BJ (cell line): ENCODE measurements at regions not wholly inside any gene's neighbourhood (a gene's known extent, or its start where the extent isn't known, plus 50 kb on each side); places are given as distances from the start of the nearest gene placed in this dataset.
"Not testable (repeated sequence)": the region's sequence is repeated elsewhere in the genome, so short reads cannot be mapped to it uniquely, and the experiment has no call there.

ENCODE experiments used
- CTCF ChIA-PET: fragments of 350-600 bp; formaldehyde crosslinking; extraction: SDS; loops from one replicate; lab custom pipeline; 2021; ENCODE audit warnings: antibody characterized with exemption, inconsistent platforms; lab: Yijun Ruan, JAX
- POLR2A ChIA-PET: fragments of 300-600 bp; sonication (Branson Sonifier 250); formaldehyde crosslinking; extraction: SDS; loops from one replicate; lab custom pipeline; 2021; ENCODE audit warnings: antibody characterized with exemption; lab: Charles Lee
- DNase-seq: peaks from one replicate; pipeline ENCODE4 v3.0.0-alpha.2; 2011; ENCODE audit warnings: low read depth
- H3K27me3 ChIP-seq: 2 replicates; pipeline ENCODE4 v1.6.0; 2011; ENCODE audit warnings: low read length; ENCODE audit not compliant: control insufficient read depth, insufficient read depth
- H3K36me3 ChIP-seq: 2 replicates; pipeline ENCODE4 v1.5.1; 2011; ENCODE audit warnings: low read length; ENCODE audit not compliant: control insufficient read depth, insufficient read depth
- H3K4me3 ChIP-seq: 2 replicates; pipeline ENCODE4 v1.5.1; 2011; ENCODE audit warnings: low read depth, mild to moderate bottlenecking, control low read depth, low read length
- CTCF ChIP-seq: IDR thresholded peaks from 2 replicates; pipeline ENCODE4 v1.5.1; 2011; ENCODE audit warnings: low read depth, mild to moderate bottlenecking, control low read depth, inconsistent platforms, low read length, moderate library complexity; ENCODE audit not compliant: insufficient read depth

- CTCF ChIA-PET: interaction anchor here (0.7 kb wide), 1 partner anchor 10 kb away, joined by 3 read pairs; no protein-coding TSS in a partner anchor
- POLR2A ChIA-PET: no interaction called here
- Histone ChIP-seq H3K27me3 (no peaks in the 10 kb centered on the region), H3K36me3 (no peaks in the 10 kb centered on the region), H3K4me3 (no peak overlapping the region)
- TF ChIP-seq CTCF: no peak
- no peak for DNase-seq
Observed at GRCh38 chr2:195108182-195108581, 548.8 kb upstream of the SLC39A10 start.

DNA sequence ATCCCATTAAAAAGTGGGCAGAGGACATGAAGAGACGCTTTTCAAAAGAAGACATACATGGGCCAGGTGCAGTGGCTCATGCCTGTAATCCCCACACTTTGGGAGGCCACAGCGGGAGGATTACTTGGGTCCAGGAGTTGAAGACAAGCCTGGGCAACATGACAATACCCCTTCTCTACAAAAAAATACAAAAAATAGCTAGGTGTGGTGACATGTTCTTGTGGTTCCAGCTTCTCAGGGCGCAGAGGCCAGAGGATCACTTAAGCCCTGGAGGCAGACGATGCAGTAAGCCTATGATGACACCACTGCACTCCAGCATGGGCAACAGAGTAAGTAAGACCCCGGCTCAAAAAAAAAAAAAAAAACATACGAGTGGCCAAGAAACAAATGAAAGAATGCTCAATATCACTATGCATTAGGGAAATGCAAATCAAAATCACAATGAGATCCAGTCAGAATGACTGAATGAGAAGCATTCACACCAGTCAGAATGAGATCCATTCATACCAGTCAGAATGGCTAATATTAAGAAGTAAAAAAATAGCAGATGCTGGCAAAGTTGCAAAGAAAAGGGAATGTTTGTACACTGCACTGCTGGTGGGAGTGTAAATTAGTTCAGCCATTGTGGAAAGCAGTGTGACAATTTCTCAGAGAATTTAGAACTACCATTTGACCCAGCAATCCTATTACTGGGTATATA is 550.2 kb upstream of the SLC39A10 start:
- POLR2A ChIA-PET: no interaction called here
- no peak for TF ChIP-seq CTCF
- H3K4me3 ChIP-seq: no peak overlapping the region
- no peaks in the 10 kb centered on the region for H3K36me3 ChIP-seq
- CTCF ChIA-PET: no interaction called here
- H3K27me3 ChIP-seq: no peaks in the 10 kb centered on the region
- no peak for DNase-seq

DNA sequence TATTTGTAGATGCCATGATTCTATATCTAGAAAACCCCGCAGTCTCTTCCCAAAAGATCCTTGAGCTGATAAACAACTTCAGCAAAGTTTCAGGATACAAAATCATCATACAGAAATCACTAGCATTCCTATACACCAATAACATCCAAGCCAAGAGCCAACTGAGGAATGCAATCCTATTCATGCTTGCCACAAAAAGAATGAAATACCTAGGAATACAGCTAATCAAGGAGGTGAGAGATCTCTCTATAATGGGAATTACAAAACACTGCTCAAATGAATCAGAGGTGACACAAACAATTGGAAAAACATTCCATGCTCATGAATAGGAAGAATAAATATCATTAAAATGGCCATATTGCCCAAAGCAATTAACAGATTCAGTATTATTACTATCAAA is 551.4 kb upstream of the SLC39A10 start:
- CTCF ChIA-PET: no interaction called here
- no peak for TF ChIP-seq CTCF
- Histone ChIP-seq H3K36me3 (no peaks in the 10 kb centered on the region), H3K27me3 (no peaks in the 10 kb centered on the region), H3K4me3 (no peak overlapping the region)
- DNase-seq: no peak
- POLR2A ChIA-PET: no interaction called here

- ChIA-PET CTCF (no interaction called here), POLR2A (no interaction called here)
- no peaks in the 10 kb centered on the region for H3K27me3 ChIP-seq
- no peaks in the 10 kb centered on the region for H3K36me3 ChIP-seq
- no peak overlapping the region for H3K4me3 ChIP-seq
- no peak for DNase-seq
- no peak for TF ChIP-seq CTCF
Observed at GRCh38 chr2:195094330-195094729, 562.7 kb upstream of the SLC39A10 start.

- Histone ChIP-seq H3K36me3 (no peaks in the 10 kb centered on the region), H3K4me3 (no peak overlapping the region), H3K27me3 (no peaks in the 10 kb centered on the region)
- DNase-seq: no peak
- POLR2A ChIA-PET: no interaction called here
- no peak for TF ChIP-seq CTCF
- CTCF ChIA-PET: no interaction called here
Observed at GRCh38 chr2:195092341-195092740, 564.7 kb upstream of the SLC39A10 start.

GRCh38 chr2:195072806-195073205 is 584.2 kb upstream of the SLC39A10 start:
- DNase-seq, H3K4me3 ChIP-seq, CTCF ChIA-PET: not testable (repeated sequence)

More at GRCh38 chr2:195072806-195073205, 584.2 kb upstream of the SLC39A10 start:
- H3K36me3 ChIP-seq, H3K27me3 ChIP-seq, POLR2A ChIA-PET: not testable (repeated sequence)
